ENCODE measurements at regions not wholly inside any gene's neighbourhood (a gene's known extent, or its start where the extent isn't known, plus 50 kb on each side); places are given as distances from the start of the nearest gene placed in this dataset.

DNA sequence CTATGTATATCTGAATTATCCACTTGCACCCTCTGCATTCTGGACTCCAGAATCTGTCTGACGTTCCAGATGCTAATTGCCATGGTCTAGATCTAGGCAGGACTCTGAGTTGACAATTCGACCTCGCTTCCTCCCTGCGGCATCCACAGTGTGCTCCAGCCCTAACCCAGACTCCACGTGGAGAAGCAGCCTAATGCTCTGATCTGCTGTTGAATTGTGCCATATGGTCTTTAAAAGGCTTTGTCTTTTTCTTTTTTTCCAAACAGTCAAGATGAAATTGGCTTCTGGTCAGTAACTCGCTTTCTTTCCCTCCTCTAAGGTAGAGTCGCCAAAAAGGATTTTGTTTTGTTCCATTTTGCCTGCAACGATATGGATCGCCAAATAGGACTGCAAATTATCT, 752.6 kb upstream of the ID2 start:
- Mint-ChIP-seq H3K4me3 (ENCODE audit: unreplicated experiment) (no peak overlapping the region), H3K9me3 (ENCODE audit: unreplicated experiment) (peaks cover 5% of the 10 kb centered on the region), H3K4me1 (ENCODE audit: unreplicated experiment) (no peaks in the 10 kb centered on the region), H3K27ac (ENCODE audit: unreplicated experiment) (no peak overlapping the region), H3K36me3 (ENCODE audit: unreplicated experiment) (no peaks in the 10 kb centered on the region), H3K27me3 (ENCODE audit: unreplicated experiment) (peaks cover 2% of the 10 kb centered on the region)
- TF ChIP-seq, protein P1, sequence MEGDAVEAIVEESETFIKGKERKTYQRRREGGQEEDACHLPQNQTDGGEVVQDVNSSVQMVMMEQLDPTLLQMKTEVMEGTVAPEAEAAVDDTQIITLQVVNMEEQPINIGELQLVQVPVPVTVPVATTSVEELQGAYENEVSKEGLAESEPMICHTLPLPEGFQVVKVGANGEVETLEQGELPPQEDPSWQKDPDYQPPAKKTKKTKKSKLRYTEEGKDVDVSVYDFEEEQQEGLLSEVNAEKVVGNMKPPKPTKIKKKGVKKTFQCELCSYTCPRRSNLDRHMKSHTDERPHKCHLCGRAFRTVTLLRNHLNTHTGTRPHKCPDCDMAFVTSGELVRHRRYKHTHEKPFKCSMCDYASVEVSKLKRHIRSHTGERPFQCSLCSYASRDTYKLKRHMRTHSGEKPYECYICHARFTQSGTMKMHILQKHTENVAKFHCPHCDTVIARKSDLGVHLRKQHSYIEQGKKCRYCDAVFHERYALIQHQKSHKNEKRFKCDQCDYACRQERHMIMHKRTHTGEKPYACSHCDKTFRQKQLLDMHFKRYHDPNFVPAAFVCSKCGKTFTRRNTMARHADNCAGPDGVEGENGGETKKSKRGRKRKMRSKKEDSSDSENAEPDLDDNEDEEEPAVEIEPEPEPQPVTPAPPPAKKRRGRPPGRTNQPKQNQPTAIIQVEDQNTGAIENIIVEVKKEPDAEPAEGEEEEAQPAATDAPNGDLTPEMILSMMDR (IDR thresholded peaks at IDR 0.05) = no peak
- DNase-seq (ENCODE audit: extremely low spot score, unreplicated experiment) = no peak

DNA sequence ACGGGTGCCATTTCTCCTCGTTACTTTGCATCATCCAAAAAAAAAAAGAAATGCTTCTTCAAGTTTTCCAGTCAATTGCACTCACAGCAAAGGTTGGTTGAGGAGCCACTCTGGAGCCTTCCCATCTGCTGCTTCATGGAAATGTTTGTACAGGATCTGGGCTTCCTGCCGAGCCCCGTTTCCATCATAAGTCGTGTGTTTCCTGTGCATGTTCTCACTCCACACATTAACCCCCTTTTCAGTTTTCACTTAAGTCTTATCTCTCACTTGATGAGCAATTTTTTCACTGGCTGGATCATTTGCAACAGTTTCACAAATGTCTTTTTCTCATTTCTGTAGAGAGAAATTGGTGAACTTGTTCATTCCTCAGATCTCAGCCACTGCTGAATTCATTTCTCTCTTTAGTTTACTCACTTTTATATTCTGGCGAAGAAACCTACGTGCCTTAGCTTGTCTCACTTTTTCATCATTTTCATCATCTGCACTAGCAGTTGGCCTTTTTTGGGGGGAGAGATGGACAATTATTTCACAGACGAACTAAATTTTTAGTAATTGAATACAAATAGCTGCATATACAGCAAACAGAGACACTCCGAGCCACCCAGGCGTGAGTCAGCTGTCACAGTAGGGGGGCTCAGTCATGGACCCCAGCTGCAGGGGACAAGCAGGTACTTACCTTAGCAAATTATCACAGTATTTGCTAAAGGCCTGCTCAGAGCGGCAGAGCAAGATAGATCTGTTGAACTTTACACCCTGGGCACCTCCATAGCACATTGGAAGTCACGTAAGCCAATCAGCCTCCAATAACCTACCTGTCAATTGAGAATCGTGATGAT, 750.8 kb upstream of the ID2 start:
- no peak for DNase-seq (ENCODE audit: extremely low spot score, unreplicated experiment)
- H3K4me1 Mint-ChIP-seq (ENCODE audit: unreplicated experiment) = no peaks in the 10 kb centered on the region
- H3K27me3 Mint-ChIP-seq (ENCODE audit: unreplicated experiment) = peaks cover 2% of the 10 kb centered on the region
- no peaks in the 10 kb centered on the region for H3K36me3 Mint-ChIP-seq (ENCODE audit: unreplicated experiment)
- H3K9me3 Mint-ChIP-seq (ENCODE audit: unreplicated experiment) = peaks cover 5% of the 10 kb centered on the region
- TF ChIP-seq, protein P1 (IDR thresholded peaks at IDR 0.05) = no peak
- no peak overlapping the region for H3K27ac Mint-ChIP-seq (ENCODE audit: unreplicated experiment)
- H3K4me3 Mint-ChIP-seq (ENCODE audit: unreplicated experiment) = no peak overlapping the region

DNA sequence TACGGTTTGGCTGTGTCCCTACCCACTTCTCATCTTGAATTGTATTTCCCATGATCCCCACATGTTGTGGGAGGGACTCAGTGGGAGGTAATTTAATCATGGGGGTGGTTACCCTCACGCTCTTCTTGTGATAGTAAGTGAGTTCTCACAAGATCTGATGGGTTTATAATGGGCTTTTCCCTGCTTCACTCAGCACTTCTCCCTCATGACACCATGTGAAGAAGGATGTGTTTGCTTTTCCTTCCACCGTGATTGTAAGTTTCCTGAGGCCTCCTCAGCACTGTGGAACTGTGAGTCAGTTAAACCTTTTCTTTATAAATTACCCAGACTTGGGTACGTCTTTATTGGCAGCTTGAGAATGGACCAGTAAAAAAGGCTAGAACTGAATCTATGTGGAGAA, 750.0 kb upstream of the ID2 start:
- no peak overlapping the region for H3K4me3 Mint-ChIP-seq (ENCODE audit: unreplicated experiment)
- no peak for DNase-seq (ENCODE audit: extremely low spot score, unreplicated experiment)
- no peaks in the 10 kb centered on the region for H3K4me1 Mint-ChIP-seq (ENCODE audit: unreplicated experiment)
- TF ChIP-seq, protein P1 (IDR thresholded peaks at IDR 0.05) = no peak
- H3K9me3 Mint-ChIP-seq (ENCODE audit: unreplicated experiment) = peaks cover 5% of the 10 kb centered on the region
- H3K27ac Mint-ChIP-seq (ENCODE audit: unreplicated experiment) = no peak overlapping the region
- H3K36me3 Mint-ChIP-seq (ENCODE audit: unreplicated experiment) = no peaks in the 10 kb centered on the region
- H3K27me3 Mint-ChIP-seq (ENCODE audit: unreplicated experiment) = peaks cover 2% of the 10 kb centered on the region

DNA sequence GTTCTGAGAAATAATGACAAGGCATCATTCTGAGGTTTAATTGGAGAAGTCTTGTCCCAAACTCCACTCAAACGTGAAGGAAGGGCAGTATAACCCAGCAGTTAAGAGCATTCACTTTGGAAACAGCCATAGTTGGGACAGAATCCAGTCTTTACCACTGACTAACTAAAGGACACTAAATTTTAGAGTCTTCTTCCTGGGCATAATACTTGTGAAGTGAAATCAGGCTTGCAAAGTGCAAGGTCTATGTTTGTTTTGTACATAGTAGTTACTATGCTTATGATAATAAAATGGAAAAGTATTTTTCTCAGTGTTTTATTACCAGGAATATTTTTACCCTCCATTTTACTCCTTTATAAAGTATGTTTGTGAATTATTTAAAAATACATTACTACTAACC, 748.2 kb upstream of the ID2 start:
- Mint-ChIP-seq H3K36me3 (ENCODE audit: unreplicated experiment) (no peaks in the 10 kb centered on the region), H3K27me3 (ENCODE audit: unreplicated experiment) (peaks cover 2% of the 10 kb centered on the region), H3K27ac (ENCODE audit: unreplicated experiment) (no peak overlapping the region), H3K4me3 (ENCODE audit: unreplicated experiment) (no peak overlapping the region), H3K9me3 (ENCODE audit: unreplicated experiment) (peaks cover 5% of the 10 kb centered on the region), H3K4me1 (ENCODE audit: unreplicated experiment) (no peaks in the 10 kb centered on the region)
- TF ChIP-seq, protein P1 (IDR thresholded peaks at IDR 0.05) = no peak
- no peak for DNase-seq (ENCODE audit: extremely low spot score, unreplicated experiment)

DNA sequence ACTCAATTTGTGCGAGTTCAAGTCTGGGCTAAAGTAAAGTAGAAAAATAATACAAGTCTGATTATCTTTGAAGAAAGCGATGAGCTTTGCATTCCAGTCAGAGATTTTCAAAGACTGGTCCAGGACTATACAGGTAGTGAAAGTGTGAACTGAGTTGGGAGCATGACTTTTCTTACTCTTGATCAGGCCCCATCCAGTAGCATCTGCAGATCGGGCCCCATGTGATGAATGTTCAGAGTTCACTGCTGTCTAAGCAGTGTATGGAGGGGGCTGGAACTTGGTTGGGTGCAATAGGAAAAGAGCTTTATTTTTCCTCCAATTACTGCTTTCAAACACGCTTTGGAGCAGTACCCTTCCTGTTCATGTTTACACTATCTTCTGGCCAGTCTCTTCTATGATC, 747.4 kb upstream of the ID2 start:
- no peaks in the 10 kb centered on the region for H3K36me3 Mint-ChIP-seq (ENCODE audit: unreplicated experiment)
- TF ChIP-seq, protein P1 (IDR thresholded peaks at IDR 0.05) = no peak
- DNase-seq (ENCODE audit: extremely low spot score, unreplicated experiment) = no peak
- H3K9me3 Mint-ChIP-seq (ENCODE audit: unreplicated experiment) = peaks cover 5% of the 10 kb centered on the region
- no peak overlapping the region for H3K27ac Mint-ChIP-seq (ENCODE audit: unreplicated experiment)
- H3K27me3 Mint-ChIP-seq (ENCODE audit: unreplicated experiment) = peaks cover 2% of the 10 kb centered on the region
- H3K4me3 Mint-ChIP-seq (ENCODE audit: unreplicated experiment) = no peak overlapping the region
- H3K4me1 Mint-ChIP-seq (ENCODE audit: unreplicated experiment) = no peaks in the 10 kb centered on the region
